WTC11 (cell line): ENCODE measurements at regions not wholly inside any gene's neighbourhood (a gene's known extent, or its start where the extent isn't known, plus 50 kb on each side); places are given as distances from the start of the nearest gene placed in this dataset.

Experiments
- ATAC-seq: fragments of 200-7000 bp; cut with Tn5 transposase; 2 replicates; pipeline ENCODE4 v1.10.0; 2021; ENCODE audit warnings: mild to moderate bottlenecking, moderate library complexity
- CTCF ChIA-PET: fragments of 300-600 bp; sonication (Branson Sonifier 250); formaldehyde crosslinking; loops from one replicate; lab custom pipeline; 2021; ENCODE audit warnings: antibody characterized with exemption; lab: Charles Lee
- POLR2A ChIA-PET: fragments of 350-600 bp; sonication (Branson Sonifier 250); formaldehyde crosslinking; loops from one replicate; lab custom pipeline; 2021; ENCODE audit warnings: antibody characterized with exemption; lab: Charles Lee
- DNase-seq: peaks from one replicate; pipeline ENCODE4 v3.0.0; 2021; ENCODE audit warnings: low spot score
- H3K27ac Mint-ChIP-seq: 2 replicates; pipeline ENCODE4 v1.8.0; 2021; ENCODE audit warnings: mixed read lengths
- H3K27me3 Mint-ChIP-seq: 2 replicates; pipeline ENCODE4 v1.8.0; 2021; ENCODE audit warnings: low read depth, mild to moderate bottlenecking, moderate library complexity, mixed read lengths
- H3K36me3 Mint-ChIP-seq: 2 replicates; pipeline ENCODE4 v1.8.0; 2021; ENCODE audit warnings: mixed read lengths
- H3K4me1 Mint-ChIP-seq: 2 replicates; pipeline ENCODE4 v1.8.0; 2022; ENCODE audit warnings: mixed read lengths
- H3K4me3 Mint-ChIP-seq: 2 replicates; pipeline ENCODE4 v1.8.0; 2021; ENCODE audit warnings: mild to moderate bottlenecking, moderate library complexity, mixed read lengths
- H3K9me3 Mint-ChIP-seq: 2 replicates; pipeline ENCODE4 v1.8.0; 2021; ENCODE audit warnings: mixed read lengths
- ATF1 ChIP-seq: sonication (generic); formaldehyde crosslinking; IDR thresholded peaks from 2 replicates; pipeline ENCODE4 v1.8.1; 2023; ENCODE audit warnings: mild to moderate bottlenecking, moderate library complexity, missing genetic modification reagents
- CREB1 ChIP-seq: sonication (generic); formaldehyde crosslinking; IDR thresholded peaks from 2 replicates; pipeline ENCODE4 v1.8.0; 2023; ENCODE audit warnings: mild to moderate bottlenecking, missing genetic modification reagents
- EMX1 ChIP-seq: fragments of 250-450 bp; sonication (Bioruptor Pico); IDR thresholded peaks from 2 replicates; pipeline ENCODE4 v1.8.0; 2021; ENCODE audit warnings: mild to moderate bottlenecking
- FOXP1 ChIP-seq: sonication (generic); formaldehyde crosslinking; IDR thresholded peaks from 2 replicates; pipeline ENCODE4 v1.8.0; 2022; ENCODE audit warnings: missing genetic modification reagents, mild to moderate bottlenecking, moderate library complexity, borderline replicate concordance
- GTF2I ChIP-seq: fragments of 250-450 bp; sonication (Bioruptor Pico); conservative IDR thresholded peaks from 2 replicates; pipeline ENCODE4 v1.4.0; 2021; ENCODE audit warnings: mild to moderate bottlenecking
- HMGA2 ChIP-seq: fragments of 250-450 bp; sonication (Bioruptor Pico); IDR thresholded peaks from 2 replicates; pipeline ENCODE4 v1.4.0; 2021; ENCODE audit warnings: mild to moderate bottlenecking, moderate library complexity
- NFYB ChIP-seq: sonication (generic); formaldehyde crosslinking; conservative IDR thresholded peaks from 2 replicates; pipeline ENCODE4 v1.8.0; 2022; ENCODE audit warnings: low read depth, missing genetic modification reagents
- NR1H2 ChIP-seq: sonication (generic); formaldehyde crosslinking; IDR thresholded peaks from 2 replicates; pipeline ENCODE4 v1.9.0; 2021; ENCODE audit warnings: mild to moderate bottlenecking, moderate library complexity, missing genetic modification reagents
- NR2C2 ChIP-seq: sonication (generic); formaldehyde crosslinking; IDR thresholded peaks from 2 replicates; pipeline ENCODE4 v1.8.0; 2022; ENCODE audit warnings: mild to moderate bottlenecking, missing genetic modification reagents
- PRRX2 ChIP-seq: fragments of 250-450 bp; sonication (Bioruptor Pico); IDR thresholded peaks from 2 replicates; pipeline ENCODE4 v1.8.0; 2021; ENCODE audit warnings: mild to moderate bottlenecking
- RELA ChIP-seq: sonication (generic); formaldehyde crosslinking; IDR thresholded peaks from 2 replicates; pipeline ENCODE4 v1.8.1; 2022; ENCODE audit warnings: missing genetic modification reagents, mild to moderate bottlenecking, borderline replicate concordance
- ZNF138 ChIP-seq: sonication (generic); formaldehyde crosslinking; conservative IDR thresholded peaks from 2 replicates; pipeline ENCODE4 v1.8.1; 2022; ENCODE audit warnings: mild to moderate bottlenecking, moderate library complexity, missing genetic modification reagents
- ZNF219 ChIP-seq: sonication (generic); formaldehyde crosslinking; IDR thresholded peaks from 2 replicates; pipeline ENCODE4 v1.8.0; 2023; ENCODE audit warnings: missing genetic modification reagents, mild to moderate bottlenecking, borderline replicate concordance
- ZNF232 ChIP-seq: sonication (generic); formaldehyde crosslinking; IDR thresholded peaks from 2 replicates; pipeline ENCODE4 v1.8.0; 2022; ENCODE audit warnings: mild to moderate bottlenecking, missing genetic modification reagents
- ZNF263 ChIP-seq: sonication (generic); formaldehyde crosslinking; IDR thresholded peaks from 2 replicates; pipeline ENCODE4 v1.8.1; 2022; ENCODE audit warnings: low read depth, mild to moderate bottlenecking, moderate library complexity, missing genetic modification reagents
- ZNF317 ChIP-seq: sonication (generic); formaldehyde crosslinking; IDR thresholded peaks from 2 replicates; pipeline ENCODE4 v1.8.1; 2023; ENCODE audit warnings: low read depth, mild to moderate bottlenecking, moderate library complexity, missing genetic modification reagents, borderline replicate concordance
- ZNF396 ChIP-seq: fragments of 250-450 bp; sonication (Bioruptor Pico); IDR thresholded peaks from 2 replicates; pipeline ENCODE4 v1.8.0; 2021; ENCODE audit warnings: mild to moderate bottlenecking, moderate library complexity, borderline replicate concordance
- ZNF671 ChIP-seq: fragments of 250-450 bp; sonication (Bioruptor Pico); IDR thresholded peaks from 2 replicates; pipeline ENCODE4 v1.8.0; 2021; ENCODE audit warnings: mild to moderate bottlenecking
- TF ChIP-seq, protein P1 (sequence below): sonication (generic); formaldehyde crosslinking; IDR thresholded peaks from 2 replicates; pipeline ENCODE4 v1.8.1; 2023; ENCODE audit warnings: mild to moderate bottlenecking, missing genetic modification reagents, moderate library complexity
- TF ChIP-seq, protein P2 (sequence below): sonication (generic); formaldehyde crosslinking; IDR thresholded peaks from 2 replicates; pipeline ENCODE4 v1.8.0; 2023; ENCODE audit warnings: missing genetic modification reagents
- TF ChIP-seq, protein P3 (sequence below): sonication (generic); formaldehyde crosslinking; IDR thresholded peaks from 2 replicates; pipeline ENCODE4 v1.8.1; 2023; ENCODE audit warnings: mild to moderate bottlenecking, missing genetic modification reagents
- TF ChIP-seq, protein P4 (sequence below): fragments of 200-600 bp; IDR thresholded peaks from 2 replicates; pipeline ENCODE4 v1.8.0; 2022; ENCODE audit warnings: antibody characterized with exemption
- TF ChIP-seq, protein P5 (sequence below): fragments of 250-450 bp; sonication (Bioruptor Pico); IDR thresholded peaks from 2 replicates; pipeline ENCODE4 v1.8.0; 2021; ENCODE audit warnings: mild to moderate bottlenecking
- TF ChIP-seq, protein P6 (sequence below): sonication (generic); formaldehyde crosslinking; IDR thresholded peaks from 2 replicates; pipeline ENCODE4 v1.8.1; 2022; ENCODE audit warnings: mild to moderate bottlenecking, moderate library complexity, missing genetic modification reagents

DNA sequence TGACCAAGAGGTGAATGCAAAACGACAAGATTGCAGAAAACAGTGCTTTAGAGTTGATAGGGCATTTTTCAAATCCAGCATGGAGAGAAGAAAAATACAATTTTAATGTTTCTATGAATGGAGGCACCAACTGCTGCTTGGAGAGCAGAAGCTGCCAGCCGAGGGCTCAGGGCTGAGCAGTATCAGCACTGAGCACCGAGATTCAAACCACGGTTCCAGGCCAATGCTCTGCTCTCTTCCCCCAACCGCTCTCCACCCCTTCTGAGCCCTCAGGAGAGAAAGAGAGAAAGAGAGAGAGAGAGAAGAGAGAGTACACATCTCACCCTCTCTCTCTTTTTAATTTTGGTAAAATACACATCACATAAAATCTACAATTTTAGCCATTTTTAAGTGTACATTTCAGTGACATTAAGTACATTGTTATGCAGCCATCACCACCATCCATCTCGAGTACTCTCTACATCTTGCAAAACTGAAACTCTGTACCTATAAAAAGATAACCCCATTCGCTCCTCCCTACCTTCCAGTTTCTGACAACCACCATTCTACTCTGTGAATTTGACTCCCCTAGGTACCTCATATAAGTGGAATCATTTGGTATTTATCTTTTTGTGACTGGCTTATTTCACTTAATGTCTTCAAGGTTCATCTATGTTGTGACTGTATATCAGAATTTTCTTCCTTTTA, 333.3 kb downstream of the MIAT start:
- ChIA-PET CTCF (no interaction called here), POLR2A (no interaction called here)
- TF ChIP-seq, protein P1, sequence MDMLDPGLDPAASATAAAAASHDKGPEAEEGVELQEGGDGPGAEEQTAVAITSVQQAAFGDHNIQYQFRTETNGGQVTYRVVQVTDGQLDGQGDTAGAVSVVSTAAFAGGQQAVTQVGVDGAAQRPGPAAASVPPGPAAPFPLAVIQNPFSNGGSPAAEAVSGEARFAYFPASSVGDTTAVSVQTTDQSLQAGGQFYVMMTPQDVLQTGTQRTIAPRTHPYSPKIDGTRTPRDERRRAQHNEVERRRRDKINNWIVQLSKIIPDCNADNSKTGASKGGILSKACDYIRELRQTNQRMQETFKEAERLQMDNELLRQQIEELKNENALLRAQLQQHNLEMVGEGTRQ (CRISPR knock-in tag): no peak
- TF ChIP-seq CREB1 (no peak), PRRX2 (CRISPR knock-in tag) (no peak), ZNF317 (CRISPR knock-in tag) (no peak), FOXP1 (CRISPR knock-in tag) (no peak), ZNF671 (CRISPR knock-in tag) (no peak), ZNF263 (CRISPR knock-in tag) (no peak), EMX1 (CRISPR knock-in tag) (no peak), NR1H2 (CRISPR knock-in tag) (no peak), GTF2I (CRISPR knock-in tag) (no peak), ZNF219 (CRISPR knock-in tag) (no peak)
- TF ChIP-seq, protein P2, sequence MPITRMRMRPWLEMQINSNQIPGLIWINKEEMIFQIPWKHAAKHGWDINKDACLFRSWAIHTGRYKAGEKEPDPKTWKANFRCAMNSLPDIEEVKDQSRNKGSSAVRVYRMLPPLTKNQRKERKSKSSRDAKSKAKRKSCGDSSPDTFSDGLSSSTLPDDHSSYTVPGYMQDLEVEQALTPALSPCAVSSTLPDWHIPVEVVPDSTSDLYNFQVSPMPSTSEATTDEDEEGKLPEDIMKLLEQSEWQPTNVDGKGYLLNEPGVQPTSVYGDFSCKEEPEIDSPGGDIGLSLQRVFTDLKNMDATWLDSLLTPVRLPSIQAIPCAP (CRISPR knock-in tag): no peak
- TF ChIP-seq, protein P3, sequence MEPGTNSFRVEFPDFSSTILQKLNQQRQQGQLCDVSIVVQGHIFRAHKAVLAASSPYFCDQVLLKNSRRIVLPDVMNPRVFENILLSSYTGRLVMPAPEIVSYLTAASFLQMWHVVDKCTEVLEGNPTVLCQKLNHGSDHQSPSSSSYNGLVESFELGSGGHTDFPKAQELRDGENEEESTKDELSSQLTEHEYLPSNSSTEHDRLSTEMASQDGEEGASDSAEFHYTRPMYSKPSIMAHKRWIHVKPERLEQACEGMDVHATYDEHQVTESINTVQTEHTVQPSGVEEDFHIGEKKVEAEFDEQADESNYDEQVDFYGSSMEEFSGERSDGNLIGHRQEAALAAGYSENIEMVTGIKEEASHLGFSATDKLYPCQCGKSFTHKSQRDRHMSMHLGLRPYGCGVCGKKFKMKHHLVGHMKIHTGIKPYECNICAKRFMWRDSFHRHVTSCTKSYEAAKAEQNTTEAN: no peak
- TF ChIP-seq, protein P4, sequence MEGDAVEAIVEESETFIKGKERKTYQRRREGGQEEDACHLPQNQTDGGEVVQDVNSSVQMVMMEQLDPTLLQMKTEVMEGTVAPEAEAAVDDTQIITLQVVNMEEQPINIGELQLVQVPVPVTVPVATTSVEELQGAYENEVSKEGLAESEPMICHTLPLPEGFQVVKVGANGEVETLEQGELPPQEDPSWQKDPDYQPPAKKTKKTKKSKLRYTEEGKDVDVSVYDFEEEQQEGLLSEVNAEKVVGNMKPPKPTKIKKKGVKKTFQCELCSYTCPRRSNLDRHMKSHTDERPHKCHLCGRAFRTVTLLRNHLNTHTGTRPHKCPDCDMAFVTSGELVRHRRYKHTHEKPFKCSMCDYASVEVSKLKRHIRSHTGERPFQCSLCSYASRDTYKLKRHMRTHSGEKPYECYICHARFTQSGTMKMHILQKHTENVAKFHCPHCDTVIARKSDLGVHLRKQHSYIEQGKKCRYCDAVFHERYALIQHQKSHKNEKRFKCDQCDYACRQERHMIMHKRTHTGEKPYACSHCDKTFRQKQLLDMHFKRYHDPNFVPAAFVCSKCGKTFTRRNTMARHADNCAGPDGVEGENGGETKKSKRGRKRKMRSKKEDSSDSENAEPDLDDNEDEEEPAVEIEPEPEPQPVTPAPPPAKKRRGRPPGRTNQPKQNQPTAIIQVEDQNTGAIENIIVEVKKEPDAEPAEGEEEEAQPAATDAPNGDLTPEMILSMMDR: no peak
- ATAC-seq: no peak
- DNase-seq: no peak
- peaks cover 3% of the 10 kb centered on the region for H3K27me3 Mint-ChIP-seq
- no peak overlapping the region for H3K27ac Mint-ChIP-seq
- H3K4me1 Mint-ChIP-seq: no peaks in the 10 kb centered on the region; the same call in 1 of the 2 replicates
- H3K4me3 Mint-ChIP-seq: no peak overlapping the region
- no peaks in the 10 kb centered on the region for H3K36me3 Mint-ChIP-seq
- peaks cover 12% of the 10 kb centered on the region for H3K9me3 Mint-ChIP-seq

DNA sequence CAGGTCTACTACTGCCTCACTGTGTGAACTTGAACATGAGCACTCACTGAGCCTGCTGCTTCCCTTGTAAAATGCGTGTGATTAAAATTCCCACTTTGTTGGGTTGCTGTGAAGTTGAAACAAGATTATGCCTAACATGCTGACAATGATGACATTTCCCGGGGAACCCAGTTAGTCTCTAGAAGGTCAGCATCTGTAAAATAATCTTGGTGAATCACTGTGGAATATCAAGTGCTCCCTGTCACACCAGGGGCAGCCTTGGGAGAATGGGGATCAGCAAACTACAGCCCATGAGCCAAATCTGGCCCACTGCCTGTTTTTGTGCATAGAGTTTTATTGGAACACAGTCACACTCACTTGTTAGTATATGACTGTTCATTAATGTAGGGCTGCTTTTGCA, 335.2 kb downstream of the MIAT start:
- ATAC-seq: no peak
- TF ChIP-seq GTF2I (CRISPR knock-in tag) (no peak), HMGA2 (CRISPR knock-in tag) (no peak)
- TF ChIP-seq, protein P4: no peak
- H3K9me3 Mint-ChIP-seq: peaks cover 12% of the 10 kb centered on the region
- H3K4me1 Mint-ChIP-seq: no peaks in the 10 kb centered on the region; the same call in 1 of the 2 replicates
- H3K36me3 Mint-ChIP-seq: no peaks in the 10 kb centered on the region
- H3K4me3 Mint-ChIP-seq: no peak overlapping the region
- CTCF ChIA-PET: no interaction called here
- no peak overlapping the region for H3K27ac Mint-ChIP-seq
- DNase-seq: no peak
- POLR2A ChIA-PET: no interaction called here
- H3K27me3 Mint-ChIP-seq: peaks cover 3% of the 10 kb centered on the region

DNA sequence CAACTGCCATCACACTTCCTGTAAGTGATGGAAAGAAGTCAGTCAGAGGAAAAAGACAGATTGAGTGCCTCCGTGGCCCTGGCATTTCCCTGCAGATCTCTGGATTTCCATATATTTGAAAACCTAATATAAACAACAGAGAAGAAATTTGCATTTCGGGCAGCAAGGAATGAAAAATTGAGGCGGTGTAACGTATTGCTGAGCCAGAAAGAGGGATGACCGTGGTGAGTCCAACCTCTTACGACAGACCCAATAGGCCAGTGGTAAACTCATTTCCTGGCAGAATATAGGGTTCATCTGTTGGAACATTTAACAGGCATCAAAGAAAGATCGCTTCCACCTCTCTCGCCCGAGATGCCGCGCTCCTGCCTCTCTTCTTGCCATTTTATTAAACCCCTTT, 336.5 kb downstream of the MIAT start:
- no peaks in the 10 kb centered on the region for H3K36me3 Mint-ChIP-seq
- CTCF ChIA-PET: no interaction called here
- peaks cover 8% of the 10 kb centered on the region for H3K9me3 Mint-ChIP-seq
- no peak for DNase-seq
- peaks cover 3% of the 10 kb centered on the region for H3K27me3 Mint-ChIP-seq
- no peak for ATAC-seq
- H3K27ac Mint-ChIP-seq: no peak overlapping the region
- POLR2A ChIA-PET: no interaction called here
- no peaks in the 10 kb centered on the region; the same call in 1 of the 2 replicates for H3K4me1 Mint-ChIP-seq
- no peak overlapping the region for H3K4me3 Mint-ChIP-seq
- TF ChIP-seq FOXP1 (CRISPR knock-in tag): no peak
- TF ChIP-seq, protein P5, sequence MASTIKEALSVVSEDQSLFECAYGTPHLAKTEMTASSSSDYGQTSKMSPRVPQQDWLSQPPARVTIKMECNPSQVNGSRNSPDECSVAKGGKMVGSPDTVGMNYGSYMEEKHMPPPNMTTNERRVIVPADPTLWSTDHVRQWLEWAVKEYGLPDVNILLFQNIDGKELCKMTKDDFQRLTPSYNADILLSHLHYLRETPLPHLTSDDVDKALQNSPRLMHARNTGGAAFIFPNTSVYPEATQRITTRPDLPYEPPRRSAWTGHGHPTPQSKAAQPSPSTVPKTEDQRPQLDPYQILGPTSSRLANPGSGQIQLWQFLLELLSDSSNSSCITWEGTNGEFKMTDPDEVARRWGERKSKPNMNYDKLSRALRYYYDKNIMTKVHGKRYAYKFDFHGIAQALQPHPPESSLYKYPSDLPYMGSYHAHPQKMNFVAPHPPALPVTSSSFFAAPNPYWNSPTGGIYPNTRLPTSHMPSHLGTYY (CRISPR knock-in tag): no peak
- TF ChIP-seq ATF1 (CRISPR knock-in tag): no peak
- TF ChIP-seq NFYB (CRISPR knock-in tag): no peak
- TF ChIP-seq NR2C2 (CRISPR knock-in tag): no peak
- TF ChIP-seq RELA (CRISPR knock-in tag): no peak
- no peak for TF ChIP-seq ZNF138
- no peak for TF ChIP-seq ZNF396 (CRISPR knock-in tag)
- no peak for TF ChIP-seq ZNF232 (CRISPR knock-in tag)
- TF ChIP-seq, protein P6, sequence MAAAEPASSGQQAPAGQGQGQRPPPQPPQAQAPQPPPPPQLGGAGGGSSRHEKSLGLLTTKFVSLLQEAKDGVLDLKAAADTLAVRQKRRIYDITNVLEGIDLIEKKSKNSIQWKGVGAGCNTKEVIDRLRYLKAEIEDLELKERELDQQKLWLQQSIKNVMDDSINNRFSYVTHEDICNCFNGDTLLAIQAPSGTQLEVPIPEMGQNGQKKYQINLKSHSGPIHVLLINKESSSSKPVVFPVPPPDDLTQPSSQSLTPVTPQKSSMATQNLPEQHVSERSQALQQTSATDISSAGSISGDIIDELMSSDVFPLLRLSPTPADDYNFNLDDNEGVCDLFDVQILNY (CRISPR knock-in tag): no peak
- TF ChIP-seq GTF2I (CRISPR knock-in tag): no peak
